ENCODE measurements at regions not wholly inside any gene's neighbourhood (a gene's known extent, or its start where the extent isn't known, plus 50 kb on each side); places are given as distances from the start of the nearest gene placed in this dataset.

DNA sequence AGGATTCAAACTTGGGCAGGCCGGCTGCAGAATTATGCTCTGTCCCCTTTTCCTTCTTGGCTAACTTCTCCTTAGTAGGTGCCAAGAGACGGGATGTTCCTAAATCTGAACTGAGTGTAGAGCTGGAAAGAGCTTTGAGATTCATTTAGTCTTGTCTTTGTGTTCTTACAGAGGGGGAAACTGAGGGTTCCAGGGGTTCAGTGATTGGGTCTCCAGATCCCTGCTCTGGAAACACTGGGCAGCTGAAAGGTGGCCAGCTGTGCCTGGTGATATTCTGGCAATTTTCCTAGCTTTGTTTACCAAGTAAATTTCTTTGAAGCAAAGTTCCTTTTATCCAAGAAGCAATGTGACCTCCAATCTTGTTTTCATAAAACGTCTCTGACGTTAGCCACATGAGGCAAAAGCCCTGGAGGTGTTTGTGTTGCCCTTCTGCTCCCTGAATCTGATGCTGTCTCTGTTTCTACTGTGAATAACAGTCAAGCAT is 288.7 kb downstream of the ZSWIM6 start:
- TF ChIP-seq POLR2A (IDR thresholded peaks at IDR 0.05), result no peak
- TF ChIP-seq, protein P1, sequence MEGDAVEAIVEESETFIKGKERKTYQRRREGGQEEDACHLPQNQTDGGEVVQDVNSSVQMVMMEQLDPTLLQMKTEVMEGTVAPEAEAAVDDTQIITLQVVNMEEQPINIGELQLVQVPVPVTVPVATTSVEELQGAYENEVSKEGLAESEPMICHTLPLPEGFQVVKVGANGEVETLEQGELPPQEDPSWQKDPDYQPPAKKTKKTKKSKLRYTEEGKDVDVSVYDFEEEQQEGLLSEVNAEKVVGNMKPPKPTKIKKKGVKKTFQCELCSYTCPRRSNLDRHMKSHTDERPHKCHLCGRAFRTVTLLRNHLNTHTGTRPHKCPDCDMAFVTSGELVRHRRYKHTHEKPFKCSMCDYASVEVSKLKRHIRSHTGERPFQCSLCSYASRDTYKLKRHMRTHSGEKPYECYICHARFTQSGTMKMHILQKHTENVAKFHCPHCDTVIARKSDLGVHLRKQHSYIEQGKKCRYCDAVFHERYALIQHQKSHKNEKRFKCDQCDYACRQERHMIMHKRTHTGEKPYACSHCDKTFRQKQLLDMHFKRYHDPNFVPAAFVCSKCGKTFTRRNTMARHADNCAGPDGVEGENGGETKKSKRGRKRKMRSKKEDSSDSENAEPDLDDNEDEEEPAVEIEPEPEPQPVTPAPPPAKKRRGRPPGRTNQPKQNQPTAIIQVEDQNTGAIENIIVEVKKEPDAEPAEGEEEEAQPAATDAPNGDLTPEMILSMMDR (IDR thresholded peaks at IDR 0.05), result no peak

Data from body of pancreas (tissue), 4 donors.